ENCODE measurements at regions not wholly inside any gene's neighbourhood (a gene's known extent, or its start where the extent isn't known, plus 50 kb on each side); places are given as distances from the start of the nearest gene placed in this dataset.
"Not testable (repeated sequence)": the region's sequence is repeated elsewhere in the genome, so short reads cannot be mapped to it uniquely, and the experiment has no call there.

DNA sequence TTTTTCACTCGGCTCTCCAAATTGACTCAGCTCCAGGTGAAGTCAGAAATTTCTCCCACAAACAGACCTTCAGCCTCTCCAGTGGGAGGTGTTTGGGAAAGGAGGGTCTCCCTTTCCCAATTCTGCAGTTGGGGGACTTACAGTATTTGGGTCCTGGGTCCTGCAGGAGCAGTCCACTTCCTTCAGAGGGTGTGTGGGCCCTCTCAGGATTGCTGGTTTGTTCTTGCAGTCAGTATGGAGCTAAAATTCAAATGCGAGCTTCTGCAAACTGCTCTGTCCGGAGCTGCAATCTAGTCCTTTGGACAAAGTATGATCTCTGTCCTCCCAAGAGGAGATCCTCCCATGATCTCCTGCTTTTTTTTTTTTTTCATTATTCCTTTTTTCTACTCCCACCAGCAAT lies 87.9 kb upstream of the MSTN start:
- no peak for DNase-seq (ENCODE audit: low read depth, low spot score)

DNA sequence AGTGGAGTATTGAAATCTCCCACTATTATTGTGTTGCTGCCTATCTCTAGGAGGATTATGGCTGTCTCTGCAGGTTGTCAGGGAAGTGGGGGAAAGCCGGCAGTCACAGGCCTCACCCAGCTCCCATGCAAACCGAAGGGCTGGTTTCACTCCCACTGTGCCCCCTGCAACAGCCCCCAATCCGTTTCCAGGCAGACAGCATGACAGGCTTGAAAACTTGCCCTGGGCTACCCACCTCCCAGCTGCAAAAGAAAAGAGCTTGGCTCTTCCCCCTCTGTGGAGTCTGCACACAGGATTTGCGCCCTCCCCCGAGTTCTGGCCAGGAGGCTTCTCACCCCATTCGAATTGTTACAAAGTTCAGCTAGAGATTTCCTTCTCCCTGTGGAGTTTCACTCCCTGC lies 87.4 kb upstream of the MSTN start:
- no peak for DNase-seq (ENCODE audit: low read depth, low spot score)

DNA sequence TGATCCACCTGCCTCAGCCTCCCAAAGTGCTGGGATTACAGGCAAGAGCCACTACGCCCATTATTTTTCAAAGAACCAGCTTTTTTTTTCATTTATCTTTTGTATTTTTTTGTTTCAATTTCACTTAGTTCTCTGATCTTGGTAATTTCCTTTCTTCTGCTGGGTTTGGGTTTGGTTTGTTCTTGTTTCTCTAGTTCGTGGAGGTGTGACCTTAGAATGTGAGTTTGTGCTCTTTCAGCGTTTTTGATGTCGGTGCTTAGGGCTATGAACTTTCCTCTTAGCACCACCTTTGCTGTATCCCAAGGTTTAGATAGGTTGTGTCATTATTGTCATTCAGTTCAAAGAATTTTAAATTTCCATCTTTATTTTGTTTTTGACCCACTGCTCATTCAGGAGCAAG lies 86.7 kb upstream of the MSTN start:
- no peak for DNase-seq (ENCODE audit: low read depth, low spot score)

DNA sequence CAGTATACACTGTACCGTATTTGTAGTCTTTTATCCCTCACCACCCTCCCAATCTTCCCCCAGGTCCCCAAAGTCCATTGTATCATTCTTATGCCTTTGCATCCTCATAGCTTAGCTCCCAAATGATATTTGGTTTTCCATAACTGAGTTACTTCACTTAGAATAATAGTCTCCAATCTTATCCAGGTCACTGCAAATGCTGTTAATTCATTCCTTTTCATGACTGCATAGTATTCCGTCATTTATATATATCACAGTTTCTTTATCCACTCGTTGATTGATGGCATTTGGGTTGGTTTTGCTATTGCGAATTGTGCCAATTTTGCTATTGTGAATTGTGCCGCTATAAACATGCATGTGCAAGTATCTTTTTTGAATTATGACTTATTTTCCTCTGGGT lies 83.6 kb upstream of the MSTN start:
- not testable (repeated sequence) for DNase-seq (ENCODE audit: low read depth, low spot score)

DNA sequence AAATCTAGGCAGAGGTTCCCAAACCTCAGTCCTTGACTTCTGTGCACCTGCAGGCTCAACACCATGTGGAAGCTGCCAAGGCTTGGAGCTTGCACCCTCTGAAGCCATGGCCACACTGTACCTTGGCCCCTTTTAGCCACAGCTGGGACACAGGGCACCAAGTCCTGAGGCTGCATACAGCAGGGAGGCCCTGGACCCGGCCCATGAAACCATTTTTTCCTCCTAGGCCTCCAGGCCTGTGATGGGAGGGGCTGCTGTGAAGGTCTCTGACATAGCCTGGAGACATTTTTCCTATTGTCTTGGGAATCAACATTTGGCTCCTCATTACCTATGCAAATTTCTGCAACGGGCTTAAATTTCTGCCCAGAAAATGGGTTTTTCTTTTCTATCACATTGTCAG lies 77.9 kb upstream of the MSTN start:
- DNase-seq (ENCODE audit: low read depth, low spot score) = not testable (repeated sequence)

DNA sequence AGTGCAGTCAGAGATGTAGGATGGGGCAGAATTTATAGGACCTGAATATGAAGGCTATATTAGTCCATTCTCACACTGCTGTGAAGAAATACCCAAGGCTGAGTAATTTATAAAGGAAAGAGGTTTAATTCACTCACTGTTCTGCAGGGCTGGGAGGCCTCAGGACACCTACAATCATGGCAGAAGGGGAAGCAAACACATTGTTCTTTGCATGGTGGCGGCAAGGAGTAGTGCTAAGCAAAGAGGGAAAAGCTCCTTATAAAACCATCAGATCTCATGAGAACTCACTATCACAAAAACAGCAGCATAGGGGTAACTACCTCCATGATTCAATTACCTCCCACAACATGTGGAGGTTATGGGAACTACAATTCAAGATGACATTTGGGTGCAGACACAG lies 76.8 kb upstream of the MSTN start:
- DNase-seq (ENCODE audit: low read depth, low spot score) = no peak

DNA sequence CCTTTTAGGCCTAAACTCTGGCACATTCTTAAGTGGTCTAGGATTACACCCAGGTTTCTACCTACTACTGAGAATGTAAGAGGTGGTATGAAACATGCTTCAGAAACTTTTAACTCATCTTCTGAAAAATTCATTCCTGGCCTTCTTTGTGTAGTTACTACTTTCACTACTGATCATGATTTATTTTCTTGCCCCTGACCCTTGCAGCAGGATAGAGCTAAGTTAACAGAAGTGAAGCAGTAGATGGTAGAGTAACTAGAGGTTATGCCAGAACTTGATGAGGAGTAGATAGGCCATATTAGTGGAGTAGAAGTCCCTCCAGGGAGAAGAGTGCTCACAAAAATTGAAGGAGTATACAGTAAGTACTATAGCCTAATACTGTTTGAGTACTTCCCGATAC lies 75.5 kb upstream of the MSTN start:
- no peak for DNase-seq (ENCODE audit: low read depth, low spot score)

DNA sequence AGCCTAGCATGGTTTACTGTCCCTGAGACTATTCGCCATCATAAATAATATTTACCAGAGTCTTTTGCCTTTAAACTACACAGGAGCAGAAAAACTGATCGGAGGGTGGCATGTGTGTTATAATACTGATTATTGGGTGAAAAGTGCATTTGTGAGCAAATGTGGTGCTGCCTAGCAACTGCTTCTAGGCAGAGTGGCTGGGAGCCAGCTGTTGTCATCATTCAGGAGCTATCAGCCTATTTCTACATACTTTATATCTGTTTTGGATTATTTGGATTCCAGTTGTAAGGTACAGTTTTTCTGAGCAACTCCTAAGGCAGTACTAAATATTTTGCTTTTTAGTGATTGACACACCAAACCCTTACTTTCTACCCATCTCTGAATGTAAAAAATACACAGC lies 75.0 kb upstream of the MSTN start:
- DNase-seq (ENCODE audit: low read depth, low spot score) = no peak

DNA sequence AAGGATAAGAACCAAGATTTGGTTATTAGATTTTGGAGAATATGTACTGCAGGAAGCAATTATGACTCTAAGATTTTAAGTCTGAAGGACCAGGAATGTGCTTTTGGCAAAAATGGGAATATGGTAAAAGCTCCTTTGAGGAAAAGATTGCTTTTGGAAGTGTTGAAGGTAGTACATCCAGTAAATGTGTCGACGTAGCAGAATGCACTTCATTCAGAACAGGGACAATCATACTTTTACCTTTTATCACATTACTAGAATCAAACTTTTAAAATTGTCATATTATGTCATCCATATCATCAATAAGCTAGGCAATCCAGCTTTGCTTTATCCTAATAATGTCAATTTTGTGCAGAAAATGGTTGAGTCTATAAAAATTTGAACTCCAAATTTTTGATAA lies 74.3 kb upstream of the MSTN start:
- DNase-seq (ENCODE audit: low read depth, low spot score) = no peak

DNA sequence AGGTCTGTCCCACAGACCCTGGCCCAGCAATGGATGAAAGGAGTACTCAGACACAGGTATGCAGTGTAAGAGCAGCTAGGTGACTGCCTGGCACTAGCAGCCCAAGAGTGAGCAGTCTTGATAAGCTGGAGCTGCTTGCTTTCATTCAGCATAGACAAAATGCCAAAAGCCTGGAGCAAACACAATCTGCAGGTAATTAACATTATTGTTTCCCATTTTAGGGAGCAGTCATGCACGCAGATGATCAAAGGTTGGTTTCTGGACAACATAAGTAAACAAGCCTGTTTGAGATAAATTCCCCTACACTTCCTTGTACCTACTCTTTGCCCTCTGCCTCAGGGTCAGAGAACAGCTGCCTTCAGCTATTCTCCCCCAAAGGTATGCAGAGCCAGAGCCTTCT lies 73.7 kb upstream of the MSTN start:
- no peak for DNase-seq (ENCODE audit: low read depth, low spot score)

DNA sequence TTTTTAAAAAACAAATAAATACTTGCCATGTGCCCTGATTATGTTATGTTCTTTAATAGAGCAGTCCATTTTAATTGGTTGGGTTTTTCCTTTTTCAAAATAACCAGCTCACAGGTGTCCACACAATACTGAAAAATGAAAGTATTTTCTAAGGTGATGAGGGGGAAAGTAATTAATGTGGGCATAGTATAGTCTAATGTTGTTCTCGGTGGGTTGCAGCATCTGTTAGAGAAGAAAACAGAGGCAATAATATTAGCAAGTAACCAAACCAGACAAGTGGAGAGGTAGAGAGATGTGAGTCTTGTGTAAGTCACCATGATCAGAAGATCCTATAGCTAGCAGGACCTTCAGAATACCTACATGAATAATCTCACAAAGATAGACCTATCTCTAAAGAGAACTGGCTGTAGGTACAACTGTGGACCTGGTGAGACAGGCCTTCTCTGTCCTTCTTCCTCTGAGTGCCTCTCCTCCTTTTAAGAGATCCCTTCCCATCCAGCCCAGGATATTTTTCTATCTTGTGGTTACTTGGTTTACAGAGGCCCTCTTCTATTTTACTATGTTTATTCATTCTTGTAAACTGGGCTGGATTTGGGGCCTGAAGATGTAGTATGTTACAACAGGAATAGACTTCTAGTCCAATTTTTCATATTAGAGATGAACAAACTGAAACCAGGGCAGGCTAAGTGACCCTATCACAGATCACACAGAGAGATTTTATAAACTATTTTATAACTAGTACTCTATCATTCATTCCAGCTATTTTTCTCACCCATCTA lies 67.1 kb upstream of the MSTN start:
- DNase-seq (ENCODE audit: low read depth, low spot score) = no peak

DNA sequence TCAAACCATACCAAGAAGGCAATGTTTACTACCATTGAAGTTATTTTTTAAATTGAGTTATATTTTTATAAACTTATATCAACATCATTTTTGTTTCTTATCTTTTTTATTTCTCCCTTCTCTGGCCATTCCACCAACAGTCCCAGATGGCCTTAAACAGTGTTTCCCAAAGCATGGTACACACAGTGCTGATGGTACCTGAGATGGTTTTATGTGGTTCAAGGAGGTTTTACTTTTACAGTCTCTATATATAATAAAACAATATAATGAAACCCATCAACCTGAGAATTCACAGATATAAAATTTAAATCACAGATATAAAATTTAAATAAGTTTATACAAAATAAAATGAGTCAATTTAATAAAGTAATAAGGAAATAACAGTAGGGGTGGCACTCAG lies 65.1 kb upstream of the MSTN start:
- no peak for DNase-seq (ENCODE audit: low read depth, low spot score)

DNA sequence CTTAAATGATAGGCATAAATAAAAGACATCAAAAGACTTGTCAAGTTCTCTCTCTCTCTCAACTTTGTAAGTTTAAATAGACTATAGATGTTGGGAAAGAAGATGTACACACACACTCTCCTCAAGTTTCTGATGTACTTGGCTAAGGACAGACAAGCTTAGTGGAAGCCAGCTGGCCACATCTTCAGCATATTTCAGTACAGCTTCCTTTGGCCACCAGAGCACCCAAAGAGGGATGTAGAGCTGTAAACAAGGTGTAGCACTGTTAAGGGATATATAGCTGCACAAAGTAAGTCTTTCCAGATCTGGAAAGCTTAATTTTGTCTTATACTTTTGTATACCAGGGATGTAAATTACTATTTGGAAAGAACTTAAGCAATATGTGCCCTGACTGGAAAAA lies 64.3 kb upstream of the MSTN start:
- no peak for DNase-seq (ENCODE audit: low read depth, low spot score)

DNA sequence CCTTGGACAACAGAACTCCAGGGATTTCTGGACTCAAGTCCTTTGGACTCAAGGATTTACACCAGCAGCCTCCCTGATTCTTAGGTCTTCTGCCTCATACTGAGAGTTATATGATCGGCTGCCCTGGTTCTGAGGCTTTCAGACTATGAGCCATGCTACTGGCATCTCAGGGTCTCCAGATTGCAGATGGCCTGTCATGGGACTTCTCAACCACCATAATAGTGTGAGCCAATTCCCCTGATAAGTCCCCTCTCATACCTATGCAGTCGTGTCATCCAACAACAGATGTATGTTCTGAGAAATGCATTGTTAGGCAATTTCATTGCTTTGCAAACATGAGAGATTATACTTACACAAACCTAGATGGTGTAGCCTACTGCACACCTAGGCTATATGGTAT lies 61.4 kb upstream of the MSTN start:
- DNase-seq (ENCODE audit: low read depth, low spot score) = no peak

DNA sequence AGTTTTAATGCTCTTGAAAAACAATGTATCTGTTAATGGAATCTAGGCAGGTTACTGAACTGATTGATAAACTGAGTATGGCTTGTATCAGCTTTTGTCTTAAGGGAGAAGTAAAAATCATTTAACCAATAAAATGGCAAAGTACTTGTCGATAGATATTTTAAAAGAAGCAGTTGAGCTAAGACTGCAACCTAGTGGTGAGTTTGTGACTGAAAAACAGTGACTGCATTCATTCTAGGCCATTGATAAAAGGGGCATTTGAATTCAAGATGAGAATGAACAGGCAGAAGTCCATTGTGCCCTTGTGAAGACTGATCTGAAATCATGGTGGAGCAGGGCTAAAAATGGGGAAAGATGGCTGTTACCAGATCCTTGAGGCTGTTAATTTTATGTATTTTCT lies 59.4 kb upstream of the MSTN start:
- DNase-seq (ENCODE audit: low read depth, low spot score) = peak; percentile 40

DNA sequence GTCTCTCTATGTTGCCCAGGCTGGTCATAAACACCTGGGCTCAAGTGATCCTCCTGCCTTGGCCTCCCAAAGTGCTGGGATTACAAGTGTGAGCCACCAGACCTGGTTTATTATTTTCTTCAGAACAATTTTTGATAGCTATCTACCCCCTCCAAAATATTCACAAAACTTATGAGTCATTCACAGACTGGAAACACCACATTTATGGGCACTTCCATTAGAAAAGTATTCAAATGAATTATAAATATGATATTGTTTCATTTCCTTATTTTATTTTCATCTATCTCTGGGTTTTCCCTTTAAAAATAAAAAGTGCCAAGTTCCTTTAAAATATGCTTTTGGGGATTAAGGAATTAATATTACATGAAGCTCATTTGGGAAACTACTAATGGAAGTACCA lies 58.8 kb upstream of the MSTN start:
- DNase-seq (ENCODE audit: low read depth, low spot score) = no peak

DNA sequence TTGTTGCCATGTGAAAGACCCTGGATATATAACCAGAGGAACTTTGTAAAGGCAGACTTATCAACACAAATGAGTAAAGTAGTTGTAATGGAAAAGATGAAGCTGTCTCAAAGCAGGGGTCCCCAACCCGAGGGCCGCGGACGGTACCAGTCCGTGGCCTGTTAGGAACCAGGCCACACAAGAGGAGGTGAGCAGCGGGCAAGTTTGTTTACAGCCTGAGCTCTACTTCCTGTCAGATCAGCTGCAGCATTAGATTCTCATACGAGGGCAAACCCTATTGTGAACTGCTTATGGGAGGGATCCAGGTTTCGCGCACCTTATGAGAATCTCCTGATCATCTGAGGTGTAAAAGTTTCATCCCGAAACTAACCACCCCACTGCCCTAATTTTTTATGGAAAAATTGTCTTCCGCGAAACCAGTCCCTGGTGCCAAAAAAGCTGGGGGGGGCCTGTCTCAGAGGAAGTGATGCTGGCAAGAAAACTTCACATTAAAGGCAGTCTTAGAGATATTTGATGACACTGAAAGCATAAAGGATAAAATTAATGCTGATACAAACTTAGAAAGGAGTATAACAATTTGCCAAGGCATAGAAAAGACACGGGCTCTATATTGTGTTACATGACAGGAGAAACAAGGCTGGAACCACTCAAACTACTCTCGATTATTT lies 57.5 kb upstream of the MSTN start:
- no peak for DNase-seq (ENCODE audit: low read depth, low spot score)

DNA sequence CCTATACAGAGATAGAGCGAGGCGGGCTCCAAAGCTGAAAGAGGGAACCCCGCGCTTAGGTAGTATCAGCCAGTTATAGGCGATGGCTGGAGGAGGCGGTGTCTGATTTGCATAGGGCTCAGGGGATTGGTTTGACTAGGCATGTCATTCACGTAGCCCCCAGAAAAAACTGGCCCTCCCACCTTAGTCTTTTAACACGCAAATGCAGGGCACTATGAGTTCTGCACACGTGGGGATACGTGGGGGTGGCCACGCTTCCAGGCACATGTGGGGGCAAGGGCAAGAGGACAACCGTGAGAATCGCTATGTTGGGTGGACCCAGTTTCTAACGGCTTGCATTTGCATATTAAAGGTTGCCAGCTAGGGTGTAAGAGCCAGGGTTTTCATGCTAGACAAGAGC lies 56.7 kb upstream of the MSTN start:
- peak; percentile 25 for DNase-seq (ENCODE audit: low read depth, low spot score)

DNA sequence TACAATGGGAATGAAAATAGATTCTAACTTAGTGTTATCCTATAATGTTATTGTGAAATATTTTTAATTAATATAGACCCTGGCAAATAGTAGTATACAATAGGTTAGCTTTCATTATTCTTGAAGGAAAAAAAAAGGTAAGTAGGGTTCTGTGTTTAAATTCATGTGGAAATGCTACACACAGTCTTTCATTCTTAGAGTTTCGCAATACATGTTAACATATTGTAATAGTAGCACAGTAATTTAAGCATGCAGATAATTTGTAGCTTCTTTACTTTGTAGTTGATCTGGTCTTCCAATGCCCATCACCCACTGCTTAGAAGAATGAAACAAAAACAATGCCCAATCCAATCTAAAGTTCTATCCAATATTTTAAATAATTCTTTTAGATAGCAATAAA lies 54.8 kb upstream of the MSTN start:
- DNase-seq (ENCODE audit: low read depth, low spot score) = no peak

DNA sequence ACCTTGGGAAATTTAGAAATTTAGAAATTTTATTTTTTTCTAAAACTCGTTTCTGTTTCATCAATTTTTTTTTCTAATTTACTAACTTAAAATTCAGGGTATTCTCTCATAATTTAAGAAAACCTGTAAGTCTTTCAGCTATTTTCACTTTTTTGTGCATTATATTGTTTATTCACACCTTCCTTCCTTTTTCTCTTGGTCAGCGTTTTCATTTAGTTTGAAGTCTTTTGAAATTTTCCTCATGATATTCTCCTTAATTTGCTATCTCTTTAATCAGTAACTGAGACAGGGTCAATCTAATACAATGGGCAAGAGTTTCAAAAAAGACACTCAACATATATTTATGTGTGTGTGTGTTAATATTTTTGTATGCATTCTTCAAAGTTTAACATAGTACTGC lies 50.5 kb upstream of the MSTN start:
- DNase-seq (ENCODE audit: low read depth, low spot score) = no peak

All from iPS DF 19.7 (cell line).